ENCODE measurements at regions not wholly inside any gene's neighbourhood (a gene's known extent, or its start where the extent isn't known, plus 50 kb on each side); places are given as distances from the start of the nearest gene placed in this dataset.
"Not testable (repeated sequence)": the region's sequence is repeated elsewhere in the genome, so short reads cannot be mapped to it uniquely, and the experiment has no call there.

GRCh38 chr6:159642995-159643394 is 50.0 kb downstream of the SOD2 start:
- no peak for DNase-seq (ENCODE audit: low read depth)

GRCh38 chr6:159642481-159642880 is 50.6 kb downstream of the SOD2 start:
- DNase-seq (ENCODE audit: low read depth): peak; percentile 89

- no peak for DNase-seq (ENCODE audit: low read depth)
These were observed 52.1 kb downstream of the SOD2 start for GRCh38 chr6:159640722-159641482.

DNA sequence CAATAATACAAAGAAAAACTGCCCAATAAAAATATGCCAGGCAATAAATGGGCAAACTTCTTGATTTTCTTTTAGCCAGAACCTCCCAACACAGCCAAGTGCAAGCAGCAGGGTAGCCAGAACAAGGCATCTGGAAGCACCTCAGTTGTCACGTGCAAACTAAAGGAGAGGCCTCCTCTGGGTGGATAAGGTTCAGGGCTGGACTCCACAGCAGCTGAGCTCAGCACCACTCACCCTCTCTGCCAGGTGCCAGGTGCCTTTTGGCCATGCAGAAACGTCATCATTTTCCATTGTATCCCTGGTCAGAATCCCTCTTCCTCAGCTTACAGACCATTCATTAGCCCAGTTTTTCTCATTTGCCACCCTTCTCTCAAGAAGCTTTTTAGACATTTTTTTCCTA is 52.7 kb downstream of the SOD2 start:
- DNase-seq (ENCODE audit: low read depth): no peak

DNA sequence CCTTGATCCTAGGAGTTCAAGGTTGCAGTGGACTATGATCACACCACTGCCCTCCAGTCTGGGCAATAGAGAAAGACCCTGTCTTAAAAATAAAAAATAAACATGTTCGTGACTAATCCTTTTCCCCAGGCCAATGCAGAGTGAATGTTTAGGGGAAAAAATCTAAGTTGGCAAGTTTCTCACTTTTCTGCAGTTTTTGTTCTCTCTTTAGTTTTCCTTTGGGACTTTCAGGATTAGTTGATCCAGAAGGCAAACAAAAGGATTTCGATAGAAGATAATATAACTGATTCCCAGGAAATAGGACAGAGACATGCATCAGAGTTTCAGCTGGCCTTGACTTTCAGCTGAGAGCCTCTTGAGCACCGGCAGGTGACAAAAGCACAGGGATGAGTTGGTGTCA is 53.3 kb downstream of the SOD2 start:
- no peak for DNase-seq (ENCODE audit: low read depth)

GRCh38 chr6:159633196-159633595 is 59.8 kb downstream of the SOD2 start:
- DNase-seq (ENCODE audit: low read depth): no peak

DNA sequence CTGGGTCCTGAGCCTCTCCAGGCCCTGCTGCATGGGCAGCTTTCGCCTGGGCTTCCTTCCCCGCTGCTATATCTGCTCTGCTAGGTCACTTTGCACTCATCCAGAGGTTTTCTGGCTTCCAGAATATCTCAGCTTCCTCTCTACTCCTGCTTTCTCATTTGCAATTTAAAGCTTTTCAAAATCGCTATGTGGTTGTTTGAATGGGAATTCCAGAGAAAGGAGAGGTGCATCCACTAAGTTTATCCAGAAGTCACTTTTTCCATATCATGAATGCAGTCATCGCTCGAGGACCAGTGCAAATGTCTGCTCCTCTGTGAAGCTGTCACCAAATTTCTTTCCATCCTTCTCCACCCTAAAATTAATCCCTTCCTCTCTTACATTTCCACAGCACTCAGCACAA is 61.2 kb downstream of the SOD2 start:
- no peak for DNase-seq (ENCODE audit: low read depth)

- DNase-seq (ENCODE audit: low read depth): no peak
These were observed 65.1 kb downstream of the SOD2 start for GRCh38 chr6:159627939-159628338.

- DNase-seq (ENCODE audit: low read depth): not testable (repeated sequence)
These were observed 66.5 kb downstream of the SOD2 start for GRCh38 chr6:159626506-159626905.

DNA sequence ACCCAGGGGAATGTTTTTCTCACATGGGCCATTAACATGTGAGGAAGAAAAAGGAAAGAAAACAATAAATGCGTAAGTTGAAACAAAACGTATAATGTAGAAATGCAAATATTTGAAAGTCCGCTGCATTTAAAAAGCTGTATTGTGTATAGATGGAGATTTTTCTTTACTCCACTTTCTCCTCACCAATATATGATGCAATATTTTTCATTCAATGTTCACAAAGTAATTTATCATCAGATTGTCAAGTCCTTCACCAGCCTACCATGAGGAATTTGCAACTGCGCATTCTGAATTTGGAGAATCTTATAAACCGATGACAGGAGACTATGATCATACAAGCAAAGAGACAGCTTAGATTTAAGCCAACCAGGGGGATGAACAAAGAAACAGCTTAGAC is 69.9 kb downstream of the SOD2 start:
- no peak for DNase-seq (ENCODE audit: low read depth)

DNA sequence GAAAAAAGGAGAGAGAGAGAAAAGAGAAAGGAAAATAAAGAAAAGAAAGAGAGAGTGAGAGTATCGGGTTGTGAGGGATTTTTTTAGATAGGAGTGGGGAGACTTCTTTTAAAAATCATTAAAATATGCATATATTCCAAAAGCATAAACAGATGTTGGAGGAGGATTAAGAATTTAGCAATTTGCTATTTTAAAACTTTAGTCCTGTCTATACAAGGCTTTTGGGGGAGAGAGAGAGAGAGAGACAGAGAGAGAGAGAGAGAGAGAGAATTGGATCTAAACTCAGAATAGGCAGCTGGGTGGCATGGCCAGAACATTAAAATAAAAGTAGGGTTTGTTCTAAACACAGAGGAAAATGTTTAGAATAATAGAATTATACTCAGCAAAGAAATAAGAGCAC is 72.1 kb downstream of the SOD2 start:
- DNase-seq (ENCODE audit: low read depth): no peak

- DNase-seq (ENCODE audit: low read depth): no peak
These were observed 75.6 kb downstream of the SOD2 start for GRCh38 chr6:159617444-159617843.

DNA sequence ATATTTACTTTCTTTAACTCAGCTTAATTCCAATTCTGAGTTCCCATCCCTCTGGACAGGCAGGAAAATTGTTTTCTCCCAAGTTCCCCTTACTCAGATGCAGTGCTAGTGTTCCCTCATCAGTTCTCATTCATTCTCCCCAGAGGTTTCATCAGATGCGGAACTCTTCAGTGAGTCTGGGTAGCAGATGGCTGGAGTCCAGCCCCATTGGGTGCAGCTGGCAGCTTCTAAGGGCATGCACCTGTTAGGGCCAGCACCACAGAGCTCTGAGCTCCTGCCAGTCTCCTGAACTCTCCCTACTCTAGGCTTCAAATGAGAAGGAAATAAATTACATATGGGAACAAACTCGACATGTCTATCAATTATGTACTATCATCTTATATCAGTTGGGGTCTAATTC is 76.6 kb downstream of the SOD2 start:
- DNase-seq (ENCODE audit: low read depth): no peak

- DNase-seq (ENCODE audit: low read depth): no peak
These were observed 77.1 kb downstream of the SOD2 start for GRCh38 chr6:159615918-159616317.

DNA sequence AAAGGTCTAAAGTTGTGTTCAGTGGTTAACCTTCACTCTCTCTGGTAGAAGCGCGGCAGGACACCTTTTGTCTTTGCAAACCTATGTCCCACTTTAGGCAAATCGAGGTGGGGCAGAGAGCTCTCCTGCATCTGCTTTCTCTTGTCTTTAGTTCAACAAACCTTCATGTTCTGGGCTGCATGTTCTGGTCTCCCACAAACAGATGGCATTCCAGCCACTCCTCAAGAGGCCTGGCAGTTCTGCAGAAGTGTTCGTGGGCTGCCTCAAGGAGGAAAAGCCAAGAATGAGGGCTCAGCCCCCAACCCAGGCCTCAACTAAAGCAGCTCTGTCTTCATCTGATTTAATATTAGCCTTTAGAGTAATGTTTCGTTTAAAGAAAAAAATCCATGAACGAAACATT is 82.2 kb downstream of the SOD2 start:
- no peak for DNase-seq (ENCODE audit: low read depth)

DNA sequence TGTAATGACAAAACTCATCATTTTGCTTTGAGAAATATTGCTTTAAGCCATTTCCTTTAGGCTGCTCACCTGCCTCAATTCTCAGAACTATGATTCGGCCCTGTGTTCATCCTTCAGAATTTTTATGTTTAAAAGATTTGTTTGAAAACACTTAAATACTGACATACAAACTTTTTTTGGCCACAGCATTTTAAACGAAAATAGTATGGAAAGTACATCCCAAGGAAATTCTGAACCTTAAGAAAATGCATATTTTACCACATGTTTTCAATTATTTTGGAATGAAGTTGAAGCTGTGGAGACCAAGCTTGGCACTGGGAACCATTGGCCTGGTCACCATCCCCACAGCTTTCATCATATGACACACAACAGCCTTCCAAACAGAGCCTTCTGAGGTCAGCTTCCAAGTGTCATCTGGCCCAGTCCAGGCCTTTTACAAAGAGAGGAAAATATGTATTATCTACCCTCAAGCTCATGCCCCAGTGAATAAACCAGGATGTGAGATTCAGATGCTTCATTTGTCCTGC is 83.3 kb downstream of the SOD2 start:
- peak; percentile 65 for DNase-seq (ENCODE audit: low read depth)

- no peak for DNase-seq (ENCODE audit: low read depth)
These were observed 83.9 kb downstream of the SOD2 start for GRCh38 chr6:159608961-159609651.

- DNase-seq (ENCODE audit: low read depth): no peak
These were observed 86.3 kb downstream of the SOD2 start for GRCh38 chr6:159606786-159607185.

- no peak for DNase-seq (ENCODE audit: low read depth)
These were observed 88.5 kb downstream of the SOD2 start for GRCh38 chr6:159604443-159604956.

GRCh38 chr6:159602431-159603041 is 90.5 kb downstream of the SOD2 start:
- DNase-seq (ENCODE audit: low read depth): no peak

DNA sequence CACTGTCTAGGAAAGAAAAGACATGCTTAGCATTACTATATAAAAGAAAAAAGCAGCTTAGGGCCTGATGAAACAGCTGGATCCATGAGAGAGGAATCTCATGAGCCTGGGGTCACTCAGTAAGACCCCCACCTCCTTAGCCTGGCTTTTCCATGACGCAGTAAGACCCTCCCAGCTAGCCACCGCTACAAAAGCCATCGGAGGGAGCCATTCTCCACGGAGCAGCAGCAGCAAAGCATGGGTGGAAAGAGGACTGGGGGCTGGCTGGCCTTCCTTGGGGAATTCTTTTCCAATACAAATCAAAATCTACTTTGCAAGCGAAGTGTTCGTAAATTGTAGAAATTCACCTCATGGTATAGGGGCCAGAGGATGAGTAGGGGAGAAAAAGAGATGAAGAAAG is 91.8 kb downstream of the SOD2 start:
- DNase-seq (ENCODE audit: low read depth): no peak

DNA sequence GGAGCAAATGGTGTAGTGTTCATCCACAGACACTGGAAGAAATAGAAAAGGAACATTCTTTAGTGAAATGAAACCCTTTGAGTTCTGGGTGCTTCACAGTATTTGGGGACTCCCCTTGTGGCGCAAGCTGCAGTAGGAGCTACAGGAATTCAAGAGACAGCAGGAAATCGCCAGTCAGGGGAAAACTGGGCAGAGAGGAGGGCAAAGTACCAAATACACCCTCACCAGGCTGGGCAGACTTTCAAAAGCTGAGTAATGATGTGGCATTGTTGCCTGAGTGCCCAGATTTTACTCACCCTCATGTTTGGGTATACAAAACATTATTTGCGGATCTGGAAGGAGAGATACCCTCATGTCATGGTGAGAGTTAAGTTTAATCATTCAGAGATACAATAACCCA is 97.9 kb downstream of the SOD2 start:
- no peak for DNase-seq (ENCODE audit: low read depth)

DNA sequence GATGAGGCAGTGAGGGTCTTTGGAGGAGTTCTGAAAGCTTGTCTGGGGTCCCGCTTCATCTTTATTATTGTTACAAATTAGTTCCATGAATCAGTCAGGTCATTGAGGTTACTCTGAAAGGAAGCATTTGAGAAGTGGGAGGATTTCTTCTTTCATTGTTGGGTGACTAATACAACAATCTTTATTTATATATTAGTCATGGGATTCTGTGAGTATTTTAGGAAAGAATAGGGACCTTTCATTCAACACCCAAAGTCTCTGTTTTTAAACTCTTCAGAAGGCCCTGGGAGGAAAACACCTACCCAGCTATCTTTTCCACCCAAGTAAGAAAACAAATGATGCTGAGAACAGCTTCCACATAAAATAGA is 98.3 kb downstream of the SOD2 start:
- DNase-seq (ENCODE audit: low read depth): no peak
